ENCODE measurements at regions not wholly inside any gene's neighbourhood (a gene's known extent, or its start where the extent isn't known, plus 50 kb on each side); places are given as distances from the start of the nearest gene placed in this dataset.

DNA sequence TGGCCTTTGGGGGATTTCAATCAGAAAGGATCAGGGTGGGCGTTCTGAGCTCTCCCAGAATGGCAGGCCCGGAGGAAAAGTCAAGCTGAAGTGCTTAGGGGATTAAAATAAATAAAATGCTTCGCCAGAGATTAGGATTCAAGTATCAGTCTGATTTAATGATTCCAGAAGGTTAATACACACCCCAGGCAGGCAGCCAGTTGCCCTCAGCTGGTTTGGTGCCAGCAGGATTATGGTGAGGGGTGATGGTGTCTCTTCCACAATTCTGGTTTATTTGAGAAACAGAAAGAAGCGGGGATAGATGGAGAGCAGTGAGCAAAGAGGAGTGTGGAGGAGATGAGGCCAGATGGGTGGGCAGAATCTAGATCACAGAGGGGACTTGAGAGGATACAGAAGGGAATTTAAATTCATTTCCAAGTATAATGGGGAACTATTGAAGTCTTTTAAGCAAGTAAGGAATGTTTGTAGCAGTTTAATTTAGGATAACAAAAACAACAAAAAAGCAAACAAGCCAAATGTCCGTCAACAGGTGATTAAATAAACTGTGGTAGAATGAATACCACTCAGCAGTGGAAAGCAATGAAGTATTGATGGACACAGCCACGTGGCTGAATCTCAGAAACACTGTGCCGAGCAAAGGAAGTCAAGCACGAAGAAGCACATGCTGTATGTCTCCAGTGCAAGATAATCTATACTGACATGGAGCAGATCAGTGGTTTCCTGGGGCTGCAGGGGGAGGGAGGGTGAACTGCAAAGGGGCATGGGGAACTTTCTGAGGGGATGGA is 297.7 kb downstream of the MSX2 start:
- no peak for DNase-seq

DNA sequence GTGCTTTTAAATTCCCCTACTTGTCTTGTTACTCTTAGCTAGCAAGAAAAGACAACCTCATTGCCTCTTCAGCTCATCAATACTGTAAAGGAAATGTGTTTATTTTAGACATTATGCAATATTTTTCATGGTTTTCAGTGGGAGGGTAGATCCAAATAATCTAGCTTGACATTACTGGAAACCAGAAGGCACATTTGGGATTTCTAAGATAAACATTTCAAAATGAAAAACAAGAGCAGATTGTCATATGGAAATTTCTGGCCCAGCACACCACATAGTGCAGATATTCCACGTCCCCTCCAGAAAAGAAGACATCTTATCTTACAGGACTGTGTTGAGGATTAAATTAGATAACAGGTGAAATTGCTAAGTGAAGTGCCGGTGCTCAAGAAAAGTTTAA is 296.9 kb downstream of the MSX2 start:
- DNase-seq: no peak

DNA sequence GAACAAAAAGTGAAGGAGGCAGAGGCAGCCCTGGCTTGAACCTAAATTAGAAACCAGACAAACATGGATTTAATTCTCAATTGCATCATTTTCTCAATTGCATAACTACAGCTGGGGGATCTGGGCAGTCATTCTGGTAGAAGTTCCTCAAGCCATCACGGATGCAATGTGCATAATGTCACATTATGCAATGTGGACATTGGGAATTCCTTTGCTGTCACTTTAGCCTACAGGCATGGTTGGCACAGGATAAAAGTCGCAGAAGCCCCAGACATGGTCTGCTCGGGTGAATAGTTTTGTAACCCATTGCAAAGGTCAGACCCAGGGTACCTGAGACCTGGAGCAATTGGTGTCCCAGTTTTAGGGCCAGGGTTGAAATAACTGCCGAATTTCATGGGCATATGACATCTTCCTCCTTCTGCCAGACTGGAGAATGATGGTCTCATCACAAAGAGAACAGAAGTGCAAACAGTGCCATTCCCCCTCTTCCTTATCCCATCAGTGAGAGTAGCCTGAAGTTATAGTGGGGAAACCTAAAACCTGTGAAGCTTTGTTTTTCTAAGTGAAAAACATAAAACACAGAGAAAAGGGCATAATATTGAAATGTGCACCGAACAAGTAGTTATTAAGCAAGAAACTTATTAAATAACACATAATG is 290.8 kb downstream of the MSX2 start:
- no peak for DNase-seq

DNA sequence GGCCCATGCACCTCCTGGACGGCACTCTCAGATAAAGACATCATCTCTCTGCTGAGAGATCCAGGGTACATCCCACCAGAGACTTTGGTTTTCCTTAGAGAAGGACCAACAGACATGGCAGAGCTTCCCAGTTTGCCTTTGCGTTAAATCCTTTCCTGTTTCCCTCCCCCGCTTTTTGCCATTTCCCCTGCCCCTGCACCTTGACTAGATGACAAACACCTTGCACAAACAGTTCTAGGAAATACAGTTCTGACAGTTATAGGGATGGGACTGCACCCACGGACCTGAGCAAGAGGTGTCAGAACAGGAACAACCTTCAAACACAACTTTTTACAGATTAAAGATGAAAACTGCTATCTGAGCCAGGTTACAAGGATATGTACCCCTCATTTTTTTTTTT is 288.9 kb downstream of the MSX2 start:
- DNase-seq: no peak

DNA sequence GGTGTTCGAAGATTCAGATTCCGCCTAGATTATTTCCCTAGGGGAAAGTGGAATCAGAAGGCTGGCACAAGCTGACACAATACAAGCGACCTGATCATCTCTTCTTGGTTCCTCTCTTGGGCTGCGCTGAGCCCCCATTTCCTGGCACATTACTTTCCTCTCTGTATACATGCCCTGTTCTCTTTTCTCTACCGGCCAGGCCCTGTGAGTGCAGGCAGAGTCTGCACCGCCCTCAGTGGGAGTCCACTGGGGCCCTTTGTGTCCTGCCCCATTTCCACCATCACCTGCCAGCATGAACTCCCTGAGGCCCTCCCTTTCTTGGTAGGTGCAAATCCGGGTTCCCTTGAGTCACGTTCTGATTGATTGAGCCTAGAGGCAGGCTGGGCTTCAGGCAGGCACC is 287.9 kb downstream of the MSX2 start:
- no peak for DNase-seq

DNA sequence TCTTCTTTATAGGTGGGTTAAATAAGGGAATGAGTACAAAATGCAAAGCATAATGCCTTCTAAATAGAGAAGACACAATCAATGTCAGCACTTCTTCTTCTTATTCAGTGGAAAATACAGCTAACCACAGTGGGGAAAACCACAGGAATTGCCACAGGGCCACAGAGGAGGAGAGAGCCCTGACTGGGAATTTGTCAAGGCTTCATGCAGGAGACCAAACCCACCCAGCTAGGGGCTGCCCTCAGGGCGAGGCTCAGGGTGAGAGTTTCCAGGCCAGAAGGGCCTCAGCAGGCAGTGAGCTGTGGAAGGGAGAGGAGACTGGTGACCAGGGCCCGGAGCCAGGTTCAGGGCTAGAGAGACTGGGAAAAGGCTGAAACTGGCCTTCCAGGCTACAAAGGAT is 279.1 kb downstream of the MSX2 start:
- no peak for DNase-seq

DNA sequence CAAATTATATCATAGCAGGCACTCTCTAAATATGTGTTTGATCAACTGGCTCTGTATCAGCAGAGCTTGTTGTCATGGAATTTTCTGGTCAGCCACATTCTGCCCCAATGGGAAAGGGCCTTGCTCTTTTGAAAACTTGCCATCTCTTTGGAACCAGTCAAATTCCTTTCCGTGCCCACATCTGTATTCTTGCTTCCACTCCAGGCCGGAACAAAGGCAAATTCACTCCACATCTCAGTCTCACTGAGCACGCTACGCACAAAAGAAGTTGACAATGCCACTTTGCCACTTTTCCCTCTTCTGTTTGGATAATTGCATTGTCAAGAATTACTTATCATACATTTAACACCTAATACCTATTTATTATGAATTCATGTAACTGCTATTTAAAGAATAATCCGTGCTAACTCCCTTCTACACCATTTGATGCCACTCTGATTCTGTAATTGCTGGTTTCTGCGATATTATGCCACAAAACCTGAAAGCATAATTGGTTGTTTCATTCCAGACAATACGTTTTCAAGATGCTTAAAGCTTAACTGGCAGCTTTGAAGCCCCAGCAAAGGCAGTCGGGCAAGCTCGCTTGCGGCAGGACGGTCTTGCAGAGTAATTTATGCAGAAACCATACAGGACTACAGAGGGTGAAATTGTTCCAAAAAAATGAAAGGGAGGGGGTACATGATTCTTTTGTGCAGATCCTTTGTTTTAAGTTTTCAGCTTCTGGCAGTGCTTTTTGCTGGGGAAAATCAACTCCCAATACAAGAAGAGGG is 277.7 kb downstream of the MSX2 start:
- DNase-seq: no peak

DNA sequence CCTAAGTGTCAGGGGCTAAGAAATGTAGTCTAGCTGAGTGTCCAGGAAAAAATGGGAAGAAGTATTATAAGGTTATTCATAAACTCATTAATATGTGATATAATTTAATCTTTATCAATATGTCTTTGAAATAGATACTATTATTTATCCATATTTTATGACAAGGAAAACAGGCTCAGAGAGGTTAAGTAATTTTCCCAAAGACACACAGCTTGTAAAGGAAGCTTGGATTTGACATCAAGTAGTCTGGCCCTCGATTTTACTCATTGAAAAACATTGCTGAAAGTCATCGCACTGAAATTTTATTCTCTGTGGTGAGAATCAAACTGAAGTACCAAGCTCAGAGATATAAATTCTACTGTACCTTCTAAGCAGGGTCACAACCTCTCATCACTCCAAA is 276.9 kb downstream of the MSX2 start:
- no peak for DNase-seq

DNA sequence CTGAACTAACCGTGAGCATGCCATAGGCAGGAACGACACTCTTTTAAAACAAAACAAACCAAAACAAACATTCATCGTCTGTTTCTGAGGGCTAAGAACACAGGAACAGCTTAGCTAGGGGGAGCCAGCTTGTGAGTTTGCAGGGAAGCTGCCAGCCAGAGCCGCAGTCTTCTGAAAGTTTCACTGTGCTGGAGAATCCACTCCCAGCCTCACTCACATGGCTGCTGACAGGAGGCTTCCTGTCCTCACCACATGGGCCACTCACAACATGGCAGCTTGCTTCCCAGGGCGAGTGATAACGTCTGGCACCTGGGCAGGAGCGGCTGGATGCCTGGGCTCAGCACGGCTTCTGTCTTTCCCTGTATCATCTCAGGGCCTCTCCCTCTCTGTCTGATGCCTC is 275.2 kb downstream of the MSX2 start:
- no peak for DNase-seq

DNA sequence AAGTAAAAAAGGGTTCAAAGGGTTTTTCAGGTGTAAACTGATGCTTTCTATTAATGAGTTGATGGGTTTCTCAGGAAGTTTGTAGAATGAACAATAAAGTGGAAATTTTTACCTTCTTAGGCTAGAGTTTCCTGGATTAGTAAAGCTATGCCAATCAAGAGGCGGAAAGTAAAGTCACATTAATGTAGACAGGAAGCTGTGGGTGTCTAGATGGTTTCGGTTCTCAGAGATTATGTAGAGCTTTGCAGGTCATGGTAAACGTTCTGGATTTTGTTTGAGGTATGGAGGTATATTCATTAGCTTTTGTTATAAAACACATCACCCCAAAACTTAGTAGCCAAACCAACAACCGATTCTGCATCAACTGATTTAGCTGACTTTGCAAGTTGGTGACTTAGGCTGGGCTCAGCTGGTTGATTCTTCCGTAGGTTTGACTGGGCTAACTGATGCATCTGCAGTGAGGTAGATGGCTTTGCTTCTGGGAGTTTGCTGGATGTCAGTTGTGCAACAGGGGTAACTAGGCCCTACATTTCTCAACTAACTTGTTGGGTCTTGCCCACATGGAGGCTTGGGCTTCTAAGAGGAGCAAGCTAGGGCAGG is 273.8 kb downstream of the MSX2 start:
- no peak for DNase-seq

DNA sequence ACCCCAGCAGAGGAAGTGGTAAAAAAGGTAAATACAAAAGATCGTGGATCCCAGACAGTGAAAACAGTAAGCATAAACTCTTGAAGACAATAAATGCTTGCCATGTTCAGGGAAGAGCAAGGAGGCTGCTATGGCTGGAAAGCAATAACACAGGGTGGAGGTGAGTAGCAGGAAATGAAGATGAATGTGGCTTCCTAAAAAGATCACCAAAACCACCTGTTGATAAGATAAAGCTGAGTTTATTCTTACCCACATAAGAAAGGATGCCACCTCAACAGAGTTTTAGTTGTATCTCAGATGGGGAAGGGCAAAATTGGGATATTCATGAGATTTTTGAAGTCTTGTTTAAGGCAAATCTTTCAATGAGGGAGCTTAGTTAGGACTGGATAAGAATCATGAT is 273.3 kb downstream of the MSX2 start:
- no peak for DNase-seq

DNA sequence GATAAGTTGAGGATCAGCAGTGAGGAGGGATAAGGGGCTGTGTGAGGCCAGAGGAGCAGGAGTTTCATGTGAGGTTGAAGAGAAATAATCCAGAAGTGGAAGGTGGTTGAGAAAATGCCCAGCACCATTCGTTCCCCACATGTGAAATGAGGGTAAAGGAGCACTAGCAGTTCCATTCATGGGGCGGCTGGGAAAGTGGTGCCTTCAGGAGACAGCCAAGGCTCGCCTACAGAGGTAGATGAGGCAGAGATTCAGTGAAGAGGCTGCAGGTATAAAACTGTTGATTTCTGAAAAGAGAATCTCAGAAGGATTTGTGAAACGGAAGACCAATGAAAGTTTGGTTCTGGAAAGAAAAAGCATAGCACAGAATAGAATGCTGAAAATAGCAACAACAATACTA is 272.6 kb downstream of the MSX2 start:
- no peak for DNase-seq

DNA sequence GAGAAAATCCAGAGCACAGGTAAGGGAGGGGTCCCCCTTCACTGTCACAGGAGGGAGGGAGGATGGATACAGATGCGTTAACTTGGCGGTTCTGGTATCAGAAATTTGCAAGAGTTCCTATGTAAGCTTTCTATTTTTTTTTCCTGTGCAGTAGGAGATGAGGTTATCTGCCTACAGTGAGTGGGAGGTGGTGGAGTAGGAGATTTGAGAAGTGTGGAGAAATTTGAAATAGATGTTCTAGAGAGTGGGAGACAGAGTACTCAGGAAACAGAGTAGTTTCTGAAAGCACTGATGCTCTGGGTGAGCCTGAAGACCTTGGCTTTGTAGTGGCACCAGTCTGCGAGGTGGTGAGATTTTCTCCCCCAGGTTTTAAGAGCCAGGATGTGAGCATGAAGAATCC is 271.4 kb downstream of the MSX2 start:
- DNase-seq: no peak

DNA sequence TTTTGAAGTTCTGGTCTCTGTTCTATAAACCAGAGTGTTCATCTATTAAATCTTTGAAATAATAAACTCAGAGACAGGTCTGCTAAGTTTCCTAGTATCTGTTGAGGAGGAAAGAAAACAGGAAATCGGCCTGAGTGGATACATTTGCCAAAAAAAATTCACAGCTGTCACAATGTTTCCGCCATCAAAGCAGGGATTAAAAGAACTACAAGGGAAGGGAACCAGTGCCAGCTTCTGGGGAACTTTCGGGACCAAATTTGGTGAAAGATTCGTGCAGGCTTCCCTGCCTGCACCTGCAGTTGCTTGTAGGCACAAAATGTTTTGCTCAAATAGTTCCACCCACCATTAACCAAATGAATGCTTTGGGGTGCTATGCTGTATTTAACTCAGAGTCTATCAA is 267.5 kb downstream of the MSX2 start:
- DNase-seq: no peak

DNA sequence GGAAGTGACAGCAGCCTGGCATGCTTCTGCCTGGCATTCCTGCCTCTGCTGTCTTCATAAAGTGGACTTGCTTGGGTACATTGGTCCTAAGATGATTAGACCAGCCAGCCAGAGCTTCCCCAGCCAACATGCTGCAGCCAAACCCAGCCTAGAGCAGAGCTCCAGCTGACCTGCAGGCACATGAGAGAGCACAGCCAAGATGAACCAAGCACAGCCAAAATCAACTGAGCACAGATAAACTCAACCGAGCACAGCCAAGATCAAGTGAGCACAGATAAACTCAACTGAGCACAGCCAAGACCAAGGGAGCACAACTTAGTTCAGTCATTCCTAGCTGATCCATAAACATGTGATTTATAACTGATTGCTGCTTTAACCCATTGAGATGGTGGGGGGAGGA is 266.5 kb downstream of the MSX2 start:
- DNase-seq: no peak

DNA sequence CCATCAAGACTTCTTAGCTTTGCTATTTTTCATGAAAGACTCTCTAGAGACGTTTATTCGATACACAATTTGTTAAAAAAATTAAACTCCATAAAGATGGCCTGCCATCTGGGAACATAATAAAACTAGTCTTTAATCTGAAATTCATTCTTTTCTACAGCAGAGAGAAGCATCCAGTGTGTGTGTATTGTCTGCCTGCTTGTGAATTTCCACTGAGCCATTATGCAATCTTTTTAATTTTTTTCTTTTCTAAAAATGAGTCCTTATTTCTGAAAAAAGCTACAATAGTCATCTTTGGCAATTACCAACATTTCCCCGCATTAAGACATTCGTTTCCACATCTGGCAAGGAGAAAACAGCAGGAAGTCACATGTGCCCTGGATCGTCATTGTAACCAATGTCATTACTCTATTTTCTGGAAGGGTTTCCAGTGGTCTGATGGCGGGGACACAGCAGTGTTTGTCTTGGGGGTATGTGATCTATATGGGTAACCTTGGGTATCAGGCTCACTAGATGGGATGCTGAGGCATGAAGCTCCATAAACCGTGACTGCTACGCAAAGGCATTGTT is 263.1 kb downstream of the MSX2 start:
- DNase-seq: no peak

DNA sequence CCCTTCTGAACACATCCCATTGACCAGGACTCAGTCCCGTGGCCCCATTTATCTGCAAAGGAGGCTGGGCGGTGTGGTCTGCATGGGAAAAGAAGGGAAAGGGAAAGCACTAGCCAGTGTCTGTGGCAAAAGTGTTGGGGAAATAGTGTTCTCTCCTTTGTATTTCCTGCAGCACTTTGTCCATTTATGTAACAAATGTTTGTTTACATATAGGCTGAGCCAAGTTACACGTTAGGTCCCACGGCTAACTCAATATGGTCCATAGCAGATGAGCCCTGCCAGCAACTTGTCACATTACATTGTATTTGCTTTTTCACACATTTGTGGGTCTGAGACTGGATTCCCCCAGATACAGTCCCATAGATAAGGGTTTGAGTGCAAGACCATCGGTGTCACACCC is 260.5 kb downstream of the MSX2 start:
- no peak for DNase-seq

DNA sequence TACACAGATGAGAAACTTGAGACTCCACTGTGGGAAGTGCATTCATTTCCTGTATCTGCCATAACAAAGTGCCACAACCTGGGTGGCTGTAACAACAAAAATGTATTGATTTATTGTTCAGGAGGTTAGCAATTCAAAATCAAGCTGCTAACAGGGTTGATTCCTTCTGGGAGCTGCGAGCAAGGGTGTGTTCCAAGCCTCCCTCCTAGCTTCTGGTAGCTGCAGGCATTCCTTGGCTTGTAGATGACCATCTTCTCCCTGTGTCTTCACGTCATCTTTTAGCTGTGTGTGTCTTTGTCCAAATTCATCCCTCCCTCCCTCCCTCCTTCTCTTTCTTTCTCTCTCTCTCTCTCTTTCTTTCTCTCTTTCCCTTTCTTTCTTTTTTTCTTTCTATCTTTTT is 258.1 kb downstream of the MSX2 start:
- DNase-seq: no peak

DNA sequence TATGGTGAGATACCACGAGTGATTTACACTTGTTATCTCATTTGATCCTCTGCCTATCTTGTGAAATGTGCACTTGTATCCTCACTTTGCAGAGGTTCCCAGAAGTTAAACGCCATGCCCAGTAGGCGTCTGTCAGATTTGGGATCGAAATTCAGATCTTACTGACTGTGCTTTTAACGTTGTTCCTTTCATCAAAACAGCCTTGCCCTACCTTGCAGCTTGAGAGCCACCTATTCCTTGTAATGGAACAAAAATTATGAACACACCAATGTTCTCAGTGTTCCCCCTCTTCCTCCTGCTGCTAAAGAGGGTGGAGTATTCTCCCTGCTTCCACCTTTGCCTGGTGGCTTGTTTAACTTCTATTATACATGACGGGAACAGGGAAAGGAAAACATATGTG is 257.0 kb downstream of the MSX2 start:
- DNase-seq: no peak

DNA sequence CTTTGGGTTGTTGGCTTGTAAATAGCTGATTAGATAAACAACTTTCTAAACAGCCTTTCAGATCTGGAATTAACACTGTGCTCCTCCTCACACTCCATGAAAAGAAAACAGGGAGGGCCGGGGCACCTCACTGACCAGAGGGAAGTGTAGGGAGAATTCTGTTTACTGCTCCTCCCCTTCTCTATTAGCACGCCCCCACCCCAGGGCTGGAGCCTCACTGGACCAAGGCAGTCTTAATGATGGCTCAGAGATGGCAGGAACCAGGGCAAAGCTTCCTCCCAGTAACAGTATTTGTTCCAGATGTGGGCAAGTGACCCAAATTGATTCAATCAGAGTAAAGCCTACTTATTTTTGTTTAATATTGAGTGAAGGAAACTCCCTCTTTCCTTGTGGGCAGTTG is 256.6 kb downstream of the MSX2 start:
- DNase-seq: no peak

DNA sequence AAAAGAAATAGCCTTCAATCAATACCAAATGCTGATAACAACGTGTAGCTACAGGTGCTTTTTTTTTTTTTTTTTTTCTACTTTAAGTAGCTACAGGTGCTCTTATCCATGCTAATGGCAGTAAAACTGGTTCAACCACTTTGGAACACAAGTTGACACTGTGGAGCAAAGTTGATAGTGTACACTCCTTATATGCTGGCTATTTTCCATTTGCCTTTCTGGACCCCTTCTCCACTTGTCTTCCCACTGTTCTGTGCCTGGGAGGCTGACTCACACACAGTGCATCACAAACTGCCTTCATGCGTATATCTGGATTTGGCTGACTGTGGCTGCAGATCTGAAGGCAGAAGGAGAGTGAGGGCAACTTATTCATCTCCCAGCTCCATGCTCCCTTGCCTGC is 247.9 kb downstream of the MSX2 start:
- no peak for DNase-seq

DNA sequence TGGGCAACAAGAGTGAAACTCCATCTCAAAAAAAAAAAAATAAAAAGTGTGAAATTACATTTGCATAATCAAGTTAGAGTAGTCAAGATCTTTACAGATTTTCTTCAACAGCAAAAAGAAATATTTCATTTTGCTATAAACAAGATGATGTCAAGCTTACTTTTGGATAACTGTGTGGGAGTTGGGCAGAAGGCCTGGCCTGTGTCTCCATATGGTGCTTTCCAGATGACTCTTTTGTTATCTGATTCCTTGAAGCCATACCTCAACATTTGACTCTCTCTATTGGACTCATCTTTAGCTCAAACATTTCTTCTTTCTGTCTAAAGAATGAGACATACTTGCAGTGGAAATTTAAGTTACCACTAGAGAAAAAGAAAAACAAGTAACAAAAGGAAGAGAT is 246.8 kb downstream of the MSX2 start:
- DNase-seq: no peak

DNA sequence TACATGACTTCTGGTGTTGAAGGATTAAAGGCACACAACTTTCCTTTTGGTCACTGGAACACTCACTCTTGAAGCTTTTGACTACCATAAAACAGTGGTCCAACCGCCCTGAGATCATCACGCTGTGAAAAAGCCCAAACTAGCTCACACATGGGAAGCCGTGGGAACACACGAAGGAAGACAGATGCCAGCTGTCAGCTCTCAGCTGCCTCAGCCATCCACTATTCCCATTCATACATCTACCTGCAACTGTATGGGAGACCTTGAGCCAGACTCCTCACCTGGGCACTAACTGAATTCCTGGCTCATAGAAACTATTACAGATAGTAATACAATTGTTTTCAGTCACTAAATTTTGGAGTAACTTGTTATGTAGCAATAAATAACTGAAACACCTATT is 246.1 kb downstream of the MSX2 start:
- DNase-seq: no peak
